GM18499 (cell line): ENCODE measurements at regions not wholly inside any gene's neighbourhood (a gene's known extent, or its start where the extent isn't known, plus 50 kb on each side); places are given as distances from the start of the nearest gene placed in this dataset.

Experiments used
- ATAC-seq: cut with Tn5 transposase; IDR thresholded peaks from one replicate; pipeline ENCODE4 v1.9.1; 2021; ENCODE audit warnings: moderate number of reproducible peaks; ENCODE audit not compliant: insufficient read depth, unreplicated experiment

GRCh38 chr15:87224404-87224803 is 1032.1 kb downstream of the NTRK3 start:
- no peak for ATAC-seq

GRCh38 chr15:87219650-87220615 is 1036.6 kb downstream of the NTRK3 start:
- ATAC-seq: no peak

GRCh38 chr15:87215100-87215499 is 1041.4 kb downstream of the NTRK3 start:
- ATAC-seq: no peak

GRCh38 chr15:87213626-87214025 is 1042.9 kb downstream of the NTRK3 start:
- ATAC-seq: no peak

GRCh38 chr15:87212041-87212440 is 1044.5 kb downstream of the NTRK3 start:
- ATAC-seq: no peak

- no peak for ATAC-seq
Observed at GRCh38 chr15:87211547-87211946, 1045.0 kb downstream of the NTRK3 start.

GRCh38 chr15:87209891-87210689 is 1046.4 kb downstream of the NTRK3 start:
- no peak for ATAC-seq

GRCh38 chr15:87207990-87208580 is 1048.5 kb downstream of the NTRK3 start:
- ATAC-seq: no peak

GRCh38 chr15:87207251-87207650 is 1049.3 kb downstream of the NTRK3 start:
- no peak for ATAC-seq

- ATAC-seq: no peak
Observed at GRCh38 chr15:87201986-87202385, 1054.6 kb downstream of the NTRK3 start.

GRCh38 chr15:87200149-87200548 is 1056.4 kb downstream of the NTRK3 start:
- ATAC-seq: no peak

GRCh38 chr15:87197981-87198380 is 1058.6 kb downstream of the NTRK3 start:
- no peak for ATAC-seq

- ATAC-seq: no peak
Observed at GRCh38 chr15:87196498-87196897, 1060.0 kb downstream of the NTRK3 start.

- ATAC-seq: no peak
Observed at GRCh38 chr15:87193481-87193880, 1063.1 kb downstream of the NTRK3 start.

GRCh38 chr15:87167706-87168105 is 1088.0 kb downstream of the AGBL1 start:
- no peak for ATAC-seq

GRCh38 chr15:87167055-87167454 is 1087.4 kb downstream of the AGBL1 start:
- ATAC-seq: no peak

- ATAC-seq: no peak
Observed at GRCh38 chr15:87155771-87156170, 1076.1 kb downstream of the AGBL1 start.

GRCh38 chr15:87154761-87155160 is 1075.1 kb downstream of the AGBL1 start:
- no peak for ATAC-seq

- no peak for ATAC-seq
Observed at GRCh38 chr15:87151202-87151748, 1071.6 kb downstream of the AGBL1 start.

GRCh38 chr15:87145696-87146095 is 1066.0 kb downstream of the AGBL1 start:
- ATAC-seq: no peak

- ATAC-seq: no peak
Observed at GRCh38 chr15:87144775-87145174, 1065.1 kb downstream of the AGBL1 start.
